HuH-7 (cell line): ENCODE measurements at regions not wholly inside any gene's neighbourhood (a gene's known extent, or its start where the extent isn't known, plus 50 kb on each side); places are given as distances from the start of the nearest gene placed in this dataset.
"Not testable (repeated sequence)": the region's sequence is repeated elsewhere in the genome, so short reads cannot be mapped to it uniquely, and the experiment has no call there.

Source experiments
- DNase-seq: peaks from one replicate; pipeline ENCODE4 v3.0.0; 2011; ENCODE audit warnings: low spot score

GRCh38 chr2:156254637-156255067 lies 77.9 kb downstream of the NR4A2 start:
- not testable (repeated sequence) for DNase-seq

- no peak for DNase-seq
Measured at GRCh38 chr2:156253765-156254164, 78.8 kb downstream of the NR4A2 start.

GRCh38 chr2:156242874-156243273 lies 89.6 kb downstream of the NR4A2 start:
- DNase-seq = no peak

GRCh38 chr2:156237558-156237957 lies 95.0 kb downstream of the NR4A2 start:
- no peak for DNase-seq

GRCh38 chr2:156229724-156230362 lies 102.7 kb downstream of the NR4A2 start:
- DNase-seq = no peak

GRCh38 chr2:156223328-156223727 lies 109.2 kb downstream of the NR4A2 start:
- not testable (repeated sequence) for DNase-seq

- no peak for DNase-seq
Measured at GRCh38 chr2:156221703-156222102, 110.8 kb downstream of the NR4A2 start.

- DNase-seq = no peak
Measured at GRCh38 chr2:156219491-156220100, 112.9 kb downstream of the NR4A2 start.

GRCh38 chr2:156215656-156216055 lies 116.9 kb downstream of the NR4A2 start:
- no peak for DNase-seq

- no peak for DNase-seq
Measured at GRCh38 chr2:156211318-156211717, 121.2 kb downstream of the NR4A2 start.

- no peak for DNase-seq
Measured at GRCh38 chr2:156206355-156206754, 126.2 kb downstream of the NR4A2 start.

GRCh38 chr2:156199588-156199987 lies 132.9 kb downstream of the NR4A2 start:
- no peak for DNase-seq

- no peak for DNase-seq
Measured at GRCh38 chr2:156196031-156196430, 136.5 kb downstream of the NR4A2 start.

GRCh38 chr2:156192468-156192867 lies 140.1 kb downstream of the NR4A2 start:
- DNase-seq = no peak

- no peak for DNase-seq
Measured at GRCh38 chr2:156191527-156191926, 141.0 kb downstream of the NR4A2 start.

- no peak for DNase-seq
Measured at GRCh38 chr2:156190517-156190916, 142.0 kb downstream of the NR4A2 start.

GRCh38 chr2:156189584-156189983 lies 142.9 kb downstream of the NR4A2 start:
- DNase-seq = no peak

GRCh38 chr2:156189143-156189542 lies 143.4 kb downstream of the NR4A2 start:
- peak; percentile 55 for DNase-seq

GRCh38 chr2:156182132-156182531 lies 150.4 kb downstream of the NR4A2 start:
- no peak for DNase-seq

- no peak for DNase-seq
Measured at GRCh38 chr2:156181208-156181607, 151.3 kb downstream of the NR4A2 start.

GRCh38 chr2:156177654-156178053 lies 154.9 kb downstream of the NR4A2 start:
- no peak for DNase-seq

- no peak for DNase-seq
Measured at GRCh38 chr2:156175946-156176345, 156.6 kb downstream of the NR4A2 start.

- DNase-seq = no peak
Measured at GRCh38 chr2:156170929-156171328, 161.6 kb downstream of the NR4A2 start.

- DNase-seq = no peak
Measured at GRCh38 chr2:156165742-156166141, 166.8 kb downstream of the NR4A2 start.
